HEK293 (cell line): ENCODE measurements at regions not wholly inside any gene's neighbourhood (a gene's known extent, or its start where the extent isn't known, plus 50 kb on each side); places are given as distances from the start of the nearest gene placed in this dataset.

Source experiments
- TCF7L2 ChIP-seq: IDR thresholded peaks from 2 replicates; pipeline ENCODE4 v1.6.1; 2011; ENCODE audit warnings: low read depth, mild to moderate bottlenecking, inconsistent platforms, low read length, moderate library complexity, borderline replicate concordance
- YY1 ChIP-seq: fragments of 450-650 bp; formaldehyde crosslinking; IDR thresholded peaks from 2 replicates; pipeline ENCODE4 v1.5.1; 2018; ENCODE audit warnings: missing biosample characterization, missing genetic modification characterization
- ZBTB48 ChIP-seq: fragments of 450-650 bp; formaldehyde crosslinking; IDR thresholded peaks from 2 replicates; pipeline ENCODE4 v1.5.1; 2016; ENCODE audit warnings: missing biosample characterization, missing genetic modification characterization
- ZEB2 ChIP-seq: fragments of 450-650 bp; formaldehyde crosslinking; IDR thresholded peaks from 2 replicates; pipeline ENCODE4 v1.5.1; 2016; ENCODE audit warnings: missing biosample characterization, missing genetic modification characterization
- ZFP3 ChIP-seq: fragments of 450-650 bp; formaldehyde crosslinking; IDR thresholded peaks from 2 replicates; pipeline ENCODE4 v1.5.1; 2016; ENCODE audit warnings: low read depth, missing biosample characterization, missing genetic modification characterization
- ZNF23 ChIP-seq: fragments of 450-650 bp; formaldehyde crosslinking; IDR thresholded peaks from 2 replicates; pipeline ENCODE4 v1.5.1; 2016; ENCODE audit warnings: missing biosample characterization, missing genetic modification characterization, borderline replicate concordance
- ZNF518A ChIP-seq: fragments of 450-650 bp; formaldehyde crosslinking; conservative IDR thresholded peaks from 2 replicates; pipeline ENCODE4 v1.5.1; 2016; ENCODE audit warnings: low read depth, missing biosample characterization, missing genetic modification characterization
- ZNF658 ChIP-seq: fragments of 450-650 bp; formaldehyde crosslinking; IDR thresholded peaks from 2 replicates; pipeline ENCODE4; 2016; ENCODE audit warnings: missing biosample characterization, missing genetic modification characterization
- ZNF677 ChIP-seq: fragments of 450-650 bp; IDR thresholded peaks from 2 replicates; pipeline ENCODE4 v1.5.0; 2018; ENCODE audit warnings: missing biosample characterization, mild to moderate bottlenecking, missing genetic modification characterization, moderate library complexity
- ZNF707 ChIP-seq: fragments of 450-650 bp; formaldehyde crosslinking; IDR thresholded peaks from 2 replicates; pipeline ENCODE4 v1.5.1; 2016; ENCODE audit warnings: missing biosample characterization, missing genetic modification characterization
- ZNF785 ChIP-seq: fragments of 450-650 bp; formaldehyde crosslinking; IDR thresholded peaks from 2 replicates; pipeline ENCODE4 v1.5.1; 2016; ENCODE audit warnings: missing biosample characterization, missing genetic modification characterization
- TF ChIP-seq, protein P1 (sequence below): fragments of 450-650 bp; formaldehyde crosslinking; IDR thresholded peaks from 2 replicates; pipeline ENCODE4 v1.5.1; 2016; ENCODE audit warnings: missing biosample characterization, missing genetic modification characterization

DNA sequence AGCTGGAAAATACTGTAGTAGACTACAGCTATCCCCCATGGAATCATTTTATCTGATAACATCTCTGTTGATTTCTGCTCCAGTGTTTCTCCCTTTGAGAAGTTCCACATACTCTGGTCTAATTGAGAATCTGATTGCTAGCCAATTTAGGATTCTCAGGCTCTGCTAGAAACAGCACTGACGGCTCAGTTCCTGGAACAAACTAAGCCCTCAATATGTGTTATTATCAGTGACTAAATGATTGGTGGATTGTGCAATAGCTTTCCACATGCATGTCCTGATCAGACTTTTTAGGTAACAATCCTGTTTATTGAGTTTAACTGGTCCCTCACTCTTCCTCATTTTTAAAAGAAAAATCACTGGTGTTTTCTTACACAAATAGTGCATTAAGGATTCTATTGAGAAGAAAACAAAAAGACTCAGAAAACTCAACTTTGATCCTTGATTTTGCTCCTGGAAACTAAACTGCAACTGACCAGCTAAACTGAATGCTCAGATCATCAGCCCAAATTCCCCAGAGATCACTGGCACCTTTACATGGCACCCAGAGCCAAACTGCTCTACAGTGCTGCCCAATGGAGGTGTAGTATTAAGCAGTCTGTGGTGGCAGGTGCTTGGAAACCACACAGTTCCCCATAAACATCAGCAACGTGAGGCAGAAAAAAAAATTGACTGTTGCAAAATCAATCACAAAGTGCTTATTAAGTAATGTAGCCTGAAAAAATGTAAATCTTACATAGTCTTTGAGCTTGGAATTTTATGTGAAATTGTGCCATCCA, 423.7 kb downstream of the TOX3 start:
- TF ChIP-seq YY1 (no peak), ZNF707 (tag by site-specific recombination) (no peak), ZNF518A (tag by site-specific recombination) (no peak), ZBTB48 (no peak), ZNF23 (no peak), ZNF658 (tag by site-specific recombination) (no peak), ZEB2 (tag by site-specific recombination) (no peak), ZFP3 (tag by site-specific recombination) (no peak), ZNF785 (tag by site-specific recombination) (no peak), ZNF677 (tag by site-specific recombination) (no peak), TCF7L2 (no peak)
- TF ChIP-seq, protein P1, sequence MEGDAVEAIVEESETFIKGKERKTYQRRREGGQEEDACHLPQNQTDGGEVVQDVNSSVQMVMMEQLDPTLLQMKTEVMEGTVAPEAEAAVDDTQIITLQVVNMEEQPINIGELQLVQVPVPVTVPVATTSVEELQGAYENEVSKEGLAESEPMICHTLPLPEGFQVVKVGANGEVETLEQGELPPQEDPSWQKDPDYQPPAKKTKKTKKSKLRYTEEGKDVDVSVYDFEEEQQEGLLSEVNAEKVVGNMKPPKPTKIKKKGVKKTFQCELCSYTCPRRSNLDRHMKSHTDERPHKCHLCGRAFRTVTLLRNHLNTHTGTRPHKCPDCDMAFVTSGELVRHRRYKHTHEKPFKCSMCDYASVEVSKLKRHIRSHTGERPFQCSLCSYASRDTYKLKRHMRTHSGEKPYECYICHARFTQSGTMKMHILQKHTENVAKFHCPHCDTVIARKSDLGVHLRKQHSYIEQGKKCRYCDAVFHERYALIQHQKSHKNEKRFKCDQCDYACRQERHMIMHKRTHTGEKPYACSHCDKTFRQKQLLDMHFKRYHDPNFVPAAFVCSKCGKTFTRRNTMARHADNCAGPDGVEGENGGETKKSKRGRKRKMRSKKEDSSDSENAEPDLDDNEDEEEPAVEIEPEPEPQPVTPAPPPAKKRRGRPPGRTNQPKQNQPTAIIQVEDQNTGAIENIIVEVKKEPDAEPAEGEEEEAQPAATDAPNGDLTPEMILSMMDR (tag by site-specific recombination) = no peak
